MM.1S (cell line): ENCODE measurements at regions not wholly inside any gene's neighbourhood (a gene's known extent, or its start where the extent isn't known, plus 50 kb on each side); places are given as distances from the start of the nearest gene placed in this dataset.

Experiments
- CTCF ChIP-seq: fragments of 300-600 bp; sonication (generic); IDR thresholded peaks from 2 replicates; pipeline ENCODE4 v1.5.1; 2016; ENCODE audit warnings: antibody characterized with exemption, low read length, mixed read lengths
- EZH2 ChIP-seq: fragments of 300-600 bp; sonication (generic); optimal IDR thresholded peaks from 2 replicates; pipeline ENCODE3; 2017; ENCODE audit warnings: low read depth, mild to moderate bottlenecking, antibody characterized with exemption, low read length, mixed read lengths

GRCh38 chr3:189530822-189531221 is 100.4 kb upstream of the TP63 start:
- TF ChIP-seq CTCF (no peak), EZH2 (no peak)
